Tibial nerve (tissue), 4 donors: ENCODE measurements at regions not wholly inside any gene's neighbourhood (a gene's known extent, or its start where the extent isn't known, plus 50 kb on each side); places are given as distances from the start of the nearest gene placed in this dataset.

ENCODE experiments used
- CTCF ChIP-seq, 5 experiments: fragments of 200-600 bp in 3 of 5; fragments of 450-650 bp in 2 of 5; sonication (generic) in 3 of 5; IDR thresholded peaks; one replicate each; pipeline ENCODE4 v1.5.1; 2016 to 2019; ENCODE audit warnings: antibody characterized with exemption in 5 of 5, mild to moderate bottlenecking in 3 of 5, moderate library complexity in 2 of 5
- EP300 ChIP-seq, 2 donors: sonication (generic); formaldehyde crosslinking; IDR thresholded peaks; one replicate each; pipeline ENCODE4 v1.6.1; 2017; ENCODE audit warnings: antibody characterized with exemption in 2 of 2, mild to moderate bottlenecking in 1 of 2

- TF ChIP-seq CTCF (IDR thresholded peaks at IDR 0.05) (no peak), EP300 (IDR thresholded peaks at IDR 0.05) (no peak)
Observed at GRCh38 chr3:28576614-28577200, 228.1 kb upstream of the AZI2 start.
